ENCODE measurements at regions not wholly inside any gene's neighbourhood (a gene's known extent, or its start where the extent isn't known, plus 50 kb on each side); places are given as distances from the start of the nearest gene placed in this dataset.

DNA sequence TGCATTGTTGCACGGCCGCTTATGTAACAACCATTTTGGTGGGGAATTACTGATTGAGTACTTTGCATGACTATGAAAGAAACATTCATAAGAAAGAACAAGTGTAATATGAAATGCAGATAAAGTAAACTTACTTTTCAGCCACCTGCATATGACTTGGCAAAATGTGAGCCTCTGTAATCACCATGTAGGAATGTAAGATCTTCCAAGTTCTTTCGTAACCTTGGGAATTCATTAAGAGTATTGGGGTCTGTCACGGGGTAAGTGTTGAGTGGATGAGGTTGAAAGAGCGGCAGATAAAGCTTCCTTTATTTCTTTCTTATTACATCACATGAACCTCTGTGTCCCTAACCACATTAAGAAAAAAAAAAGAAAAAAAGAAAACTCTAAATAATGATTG, 348.5 kb upstream of the NR3C2 start:
- WGBS, 2 donors, result 82 to 85% methylated on average over 5 of the region's 5 CpGs
- Histone ChIP-seq H3K4me1 (peaks cover 8% of the 10 kb centered on the region), H3K27me3 (no peaks in the 10 kb centered on the region), H3K27ac (no peak overlapping the region), H3K36me3 (replicated peaks in 1 of 2; ENCODE audit: insufficient read depth in 1 of 2, low read depth in 2 of 2) (no peaks in the 10 kb centered on the region), H3K9me3 (no peaks in the 10 kb centered on the region), H3K4me3 (no peak overlapping the region)
- DNase-seq, result no peak
- ATAC-seq, result no peak
- TF ChIP-seq POLR2A (IDR thresholded peaks at IDR 0.05), result no peak
- TF ChIP-seq, protein P1, sequence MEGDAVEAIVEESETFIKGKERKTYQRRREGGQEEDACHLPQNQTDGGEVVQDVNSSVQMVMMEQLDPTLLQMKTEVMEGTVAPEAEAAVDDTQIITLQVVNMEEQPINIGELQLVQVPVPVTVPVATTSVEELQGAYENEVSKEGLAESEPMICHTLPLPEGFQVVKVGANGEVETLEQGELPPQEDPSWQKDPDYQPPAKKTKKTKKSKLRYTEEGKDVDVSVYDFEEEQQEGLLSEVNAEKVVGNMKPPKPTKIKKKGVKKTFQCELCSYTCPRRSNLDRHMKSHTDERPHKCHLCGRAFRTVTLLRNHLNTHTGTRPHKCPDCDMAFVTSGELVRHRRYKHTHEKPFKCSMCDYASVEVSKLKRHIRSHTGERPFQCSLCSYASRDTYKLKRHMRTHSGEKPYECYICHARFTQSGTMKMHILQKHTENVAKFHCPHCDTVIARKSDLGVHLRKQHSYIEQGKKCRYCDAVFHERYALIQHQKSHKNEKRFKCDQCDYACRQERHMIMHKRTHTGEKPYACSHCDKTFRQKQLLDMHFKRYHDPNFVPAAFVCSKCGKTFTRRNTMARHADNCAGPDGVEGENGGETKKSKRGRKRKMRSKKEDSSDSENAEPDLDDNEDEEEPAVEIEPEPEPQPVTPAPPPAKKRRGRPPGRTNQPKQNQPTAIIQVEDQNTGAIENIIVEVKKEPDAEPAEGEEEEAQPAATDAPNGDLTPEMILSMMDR (IDR thresholded peaks at IDR 0.05), result no peak
- intact Hi-C loops (cut with DNase I), result no loop called here

DNA sequence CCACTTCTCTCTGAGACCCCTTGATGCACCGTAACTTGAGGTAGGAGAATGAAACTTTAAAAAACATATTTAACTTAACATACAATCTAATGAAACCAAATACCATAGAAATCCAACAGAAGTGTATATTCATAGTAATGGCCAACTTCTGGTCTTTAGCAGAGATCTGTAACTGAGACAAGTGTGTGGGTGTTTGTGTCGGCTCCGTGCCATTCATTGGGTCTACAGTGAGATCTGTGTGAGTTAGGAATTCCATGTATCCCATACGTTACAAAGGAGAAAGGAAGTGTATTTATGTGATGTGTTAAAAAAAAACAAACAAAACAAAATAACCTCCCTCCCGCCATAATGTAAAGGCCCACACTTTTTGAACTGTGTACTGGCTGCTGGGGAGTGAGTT, 348.0 kb upstream of the NR3C2 start:
- ATAC-seq, result no peak
- Histone ChIP-seq H3K4me3 (no peak overlapping the region), H3K4me1 (peaks cover 8% of the 10 kb centered on the region), H3K9me3 (no peaks in the 10 kb centered on the region), H3K36me3 (replicated peaks in 1 of 2; ENCODE audit: insufficient read depth in 1 of 2, low read depth in 2 of 2) (no peaks in the 10 kb centered on the region), H3K27ac (no peak overlapping the region), H3K27me3 (no peaks in the 10 kb centered on the region)
- intact Hi-C loops (cut with DNase I), result no loop called here
- WGBS, 2 donors, result 83 to 94% methylated on average over 5 of the region's 5 CpGs
- DNase-seq, result no peak
- TF ChIP-seq POLR2A (IDR thresholded peaks at IDR 0.05), result no peak
- TF ChIP-seq, protein P1 (IDR thresholded peaks at IDR 0.05), result no peak

DNA sequence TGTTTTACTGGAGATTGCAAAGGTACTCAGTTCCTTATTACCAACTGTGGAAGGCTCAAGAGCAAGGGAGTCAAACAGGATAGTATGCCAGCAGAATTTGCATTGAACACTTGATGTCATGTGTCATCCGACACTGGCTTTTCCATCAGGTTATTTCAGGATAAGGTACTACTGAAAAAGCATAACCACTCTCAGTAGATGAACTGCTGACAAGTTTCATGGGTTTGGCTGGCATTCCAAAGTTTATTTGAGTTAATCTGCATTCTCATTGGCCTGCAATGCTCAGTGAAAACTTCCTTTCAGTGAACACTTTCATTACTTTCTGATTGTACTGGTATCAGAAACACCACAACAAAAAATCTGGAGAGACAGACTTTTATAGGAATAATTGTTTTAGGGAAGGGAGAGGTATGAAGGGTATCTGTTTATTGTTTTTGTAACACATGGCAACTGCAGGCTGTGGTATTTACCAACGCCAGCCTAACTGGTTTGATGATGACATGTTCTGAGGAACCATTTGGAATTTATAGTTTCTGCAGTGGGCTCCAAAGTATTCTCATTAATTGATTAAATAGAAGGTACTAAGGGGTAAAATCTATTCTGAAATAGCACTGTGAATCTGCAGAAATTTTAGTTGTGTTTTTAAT, 345.7 kb upstream of the NR3C2 start:
- DNase-seq (no peak), ATAC-seq (peak; percentile 59)
- H3K4me1 ChIP-seq, result peaks cover 8% of the 10 kb centered on the region
- 41 to 42% methylated on average over 2 of the region's 2 CpGs for WGBS, 2 donors
- no peaks in the 10 kb centered on the region for H3K9me3 ChIP-seq
- no peak overlapping the region for H3K4me3 ChIP-seq
- no peaks in the 10 kb centered on the region for H3K36me3 ChIP-seq (replicated peaks in 1 of 2; ENCODE audit: insufficient read depth in 1 of 2, low read depth in 2 of 2)
- H3K27ac ChIP-seq, result no peak overlapping the region
- TF ChIP-seq, protein P1 (IDR thresholded peaks at IDR 0.05), result no peak
- no peaks in the 10 kb centered on the region for H3K27me3 ChIP-seq
- intact Hi-C loops (cut with DNase I), result no loop called here

DNA sequence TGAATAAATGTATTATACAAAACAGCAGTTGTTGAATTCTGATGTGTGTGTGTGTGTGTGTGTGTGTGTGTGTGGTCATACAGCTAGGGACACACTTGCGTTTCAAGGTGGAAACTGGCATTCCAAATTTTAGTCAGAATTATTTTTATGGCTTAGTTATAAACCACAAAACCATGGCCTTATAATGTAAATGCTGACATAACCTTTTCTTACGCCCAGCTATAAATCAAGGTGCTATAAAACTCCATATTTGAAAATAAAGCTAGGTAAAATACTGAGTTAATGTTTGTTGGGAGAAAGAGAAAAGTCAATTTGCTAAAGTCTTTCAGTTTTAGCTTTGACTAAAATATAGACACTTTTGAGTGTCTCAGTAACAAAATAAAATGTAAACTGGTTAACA, 345.1 kb upstream of the NR3C2 start:
- DNase-seq, result no peak
- no peak overlapping the region for H3K27ac ChIP-seq
- ATAC-seq, result no peak

DNA sequence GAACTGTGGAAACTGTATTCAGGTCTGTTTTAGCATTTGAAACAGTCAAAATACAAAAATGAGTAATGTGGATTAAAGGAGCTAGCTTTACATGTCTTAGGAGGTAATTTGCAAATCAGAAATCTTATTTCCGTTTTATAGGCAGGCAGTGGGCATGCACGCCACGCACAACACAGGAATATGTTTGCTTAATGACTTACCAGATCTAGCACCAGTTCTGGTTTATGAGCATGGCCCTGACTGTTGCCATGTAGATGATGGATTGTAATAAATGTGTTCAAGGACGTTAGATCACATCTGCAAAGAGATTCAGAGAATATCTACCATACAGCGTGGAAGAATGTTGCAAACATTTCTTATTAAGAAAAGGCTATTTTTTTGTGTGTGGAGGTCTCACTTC, 344.5 kb upstream of the NR3C2 start:
- no peak for DNase-seq
- no peak for ATAC-seq
- H3K27me3 ChIP-seq, result no peaks in the 10 kb centered on the region
- peaks cover 8% of the 10 kb centered on the region for H3K4me1 ChIP-seq
- intact Hi-C loops (cut with DNase I), result no loop called here
- H3K36me3 ChIP-seq (replicated peaks in 1 of 2; ENCODE audit: insufficient read depth in 1 of 2, low read depth in 2 of 2), result no peaks in the 10 kb centered on the region
- no peak overlapping the region for H3K4me3 ChIP-seq
- H3K27ac ChIP-seq, result no peak overlapping the region
- 50 to 60% methylated on average over 5 of the region's 5 CpGs for WGBS, 2 donors
- no peaks in the 10 kb centered on the region for H3K9me3 ChIP-seq
- TF ChIP-seq, protein P1 (IDR thresholded peaks at IDR 0.05), result no peak
- no peak for TF ChIP-seq POLR2A (IDR thresholded peaks at IDR 0.05)

More for the DNA sequence above, 345.1 kb upstream of the NR3C2 start:
- H3K9me3 ChIP-seq, result no peaks in the 10 kb centered on the region
- H3K4me3 ChIP-seq, result no peak overlapping the region
- no peaks in the 10 kb centered on the region for H3K36me3 ChIP-seq (replicated peaks in 1 of 2; ENCODE audit: insufficient read depth in 1 of 2, low read depth in 2 of 2)
- H3K4me1 ChIP-seq, result peaks cover 8% of the 10 kb centered on the region
- TF ChIP-seq, protein P1 (IDR thresholded peaks at IDR 0.05), result no peak
- no peak for TF ChIP-seq POLR2A (IDR thresholded peaks at IDR 0.05)
- intact Hi-C loops (cut with DNase I), result no loop called here
- WGBS, 2 donors, result 79 to 80% methylated on average over 2 of the region's 2 CpGs
- H3K27me3 ChIP-seq, result no peaks in the 10 kb centered on the region
